ENCODE measurements at regions not wholly inside any gene's neighbourhood (a gene's known extent, or its start where the extent isn't known, plus 50 kb on each side); places are given as distances from the start of the nearest gene placed in this dataset.

GRCh38 chr13:38228322-38228721, 121.3 kb upstream of the UFM1 start:
- no peak for TF ChIP-seq CTCF (IDR thresholded peaks at IDR 0.05; ENCODE audit: low read length)
- no peak for TF ChIP-seq EZH2 (IDR thresholded peaks at IDR 0.05; ENCODE audit: borderline replicate concordance, low read length)

All from OCI-LY1 (cell line).